A673 (cell line): ENCODE measurements at regions not wholly inside any gene's neighbourhood (a gene's known extent, or its start where the extent isn't known, plus 50 kb on each side); places are given as distances from the start of the nearest gene placed in this dataset.

Experiments used
- BruUV-seq: library from RNA; stranded (reverse); fragments of 400-500 nt; replicated peaks from 2 replicates; lab custom pipeline; 2021; lab: Mats Ljungman, UMichigan
- CTCF ChIA-PET: fragments of 300-600 bp; sonication (Branson Sonifier 250); formaldehyde crosslinking; loops from one replicate; lab custom pipeline; 2022; ENCODE audit warnings: antibody characterized with exemption; lab: Charles Lee
- POLR2A ChIA-PET: fragments of 300-600 bp; sonication (Branson Sonifier 250); formaldehyde crosslinking; loops from one replicate; lab custom pipeline; 2022; ENCODE audit warnings: antibody characterized with exemption; ENCODE audit not compliant: low non-redundant PET; lab: Charles Lee
- DNase-seq: peaks from one replicate; pipeline ENCODE4 v3.0.0-alpha.2; 2015; ENCODE audit warnings: low spot score
- H3K27ac ChIP-seq: fragments of 200-600 bp; sonication (generic); 2 replicates; pipeline ENCODE4 v1.5.1; 2016; ENCODE audit warnings: mixed run types, low read depth, mild to moderate bottlenecking, mixed read lengths, antibody characterized with exemption, low read length; ENCODE audit not compliant: poor library complexity, severe bottlenecking
- H3K27me3 ChIP-seq: fragments of 200-600 bp; sonication (generic); replicated peaks from 2 replicates; pipeline ENCODE4 v1.6.1; 2017; ENCODE audit warnings: mixed run types, low read depth, mild to moderate bottlenecking, mixed read lengths, antibody characterized with exemption, low read length; ENCODE audit not compliant: insufficient read depth, poor library complexity
- H3K36me3 ChIP-seq: fragments of 200-600 bp; sonication (generic); 2 replicates; pipeline ENCODE4 v1.6.1; 2016; ENCODE audit warnings: mixed run types, mild to moderate bottlenecking, mixed read lengths, antibody characterized with exemption, low read length; ENCODE audit not compliant: insufficient read depth, poor library complexity, severe bottlenecking
- H3K4me1 ChIP-seq: fragments of 200-600 bp; sonication (generic); 2 replicates; pipeline ENCODE4 v1.6.1; 2017; ENCODE audit warnings: mixed run types, mild to moderate bottlenecking, mixed read lengths, antibody characterized with exemption, low read length; ENCODE audit not compliant: insufficient read depth, poor library complexity, severe bottlenecking
- H3K4me3 ChIP-seq: fragments of 200-600 bp; sonication (generic); 2 replicates; pipeline ENCODE4 v1.5.1; 2016; ENCODE audit warnings: low read depth, mixed run types, mild to moderate bottlenecking, mixed read lengths, low read length; ENCODE audit not compliant: poor library complexity, severe bottlenecking
- H3K9me3 ChIP-seq: fragments of 200-600 bp; sonication (generic); 2 replicates; pipeline ENCODE4 v1.6.1; 2016; ENCODE audit warnings: mixed run types, low read depth, mild to moderate bottlenecking, mixed read lengths, antibody characterized with exemption, low read length; ENCODE audit not compliant: poor library complexity, severe bottlenecking
- CTCF ChIP-seq: fragments of 300-800, 200-600 bp; sonication (generic); conservative IDR thresholded peaks from 2 replicates; pipeline ENCODE4 v1.5.1; 2017; ENCODE audit warnings: low read depth, mild to moderate bottlenecking, antibody characterized with exemption, low read length, moderate library complexity, mixed read lengths
- EZH2 ChIP-seq: fragments of 200-600 bp; sonication (generic); IDR thresholded peaks from 2 replicates; pipeline ENCODE4 v1.6.1; 2017; ENCODE audit warnings: borderline replicate concordance, low read depth, mild to moderate bottlenecking, mixed read lengths, antibody characterized with exemption, low read length; ENCODE audit not compliant: poor library complexity, severe bottlenecking
- intact Hi-C: fragments of 100-400 bp; cut with micrococcal nuclease; formaldehyde crosslinking; loops from one replicate; pipeline ENCODE4 v1.10.0; 2022; ENCODE audit not compliant: unreplicated experiment

DNA sequence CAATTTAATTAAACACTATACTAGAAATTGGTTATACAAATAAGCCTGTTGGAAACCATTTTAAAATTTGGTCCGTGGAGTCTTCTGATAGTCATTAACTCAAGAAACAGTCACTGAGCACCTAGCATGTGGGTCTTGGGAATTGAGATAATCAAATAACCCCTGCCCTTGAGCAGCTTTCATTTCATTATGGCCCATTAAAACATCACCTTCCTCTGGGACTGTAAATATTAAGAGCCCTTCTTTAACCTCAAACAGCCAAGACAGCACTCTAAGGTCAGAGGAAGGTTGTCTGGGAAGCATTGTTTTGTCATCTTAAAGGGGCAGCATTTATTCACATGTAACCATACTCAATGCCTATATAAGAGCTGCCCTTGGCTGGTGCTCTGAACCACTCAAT, 610.3 kb upstream of the USP24 start:
- POLR2A ChIA-PET, result no interaction called here

GRCh38 chr1:55824251-55824640, 609.1 kb upstream of the USP24 start:
- Histone ChIP-seq H3K27ac (no peak overlapping the region), H3K4me1 (no peaks in the 10 kb centered on the region), H3K9me3 (no peaks in the 10 kb centered on the region), H3K27me3 (no peaks in the 10 kb centered on the region), H3K36me3 (no peaks in the 10 kb centered on the region), H3K4me3 (no peak overlapping the region)
- ChIA-PET CTCF (no interaction called here), POLR2A (no interaction called here)
- no TSS peak for BruUV-seq
- TF ChIP-seq EZH2 (no peak), CTCF (no peak)
- DNase-seq, result no peak
- intact Hi-C loops, result no loop called here

More for the DNA sequence above, 610.3 kb upstream of the USP24 start:
- Histone ChIP-seq H3K4me1 (no peaks in the 10 kb centered on the region), H3K27ac (no peak overlapping the region), H3K9me3 (no peaks in the 10 kb centered on the region), H3K4me3 (no peak overlapping the region), H3K27me3 (no peaks in the 10 kb centered on the region), H3K36me3 (no peaks in the 10 kb centered on the region)
- intact Hi-C loops, result no loop called here
- TF ChIP-seq CTCF (no peak), EZH2 (no peak)
- no peak for DNase-seq
- CTCF ChIA-PET, result no interaction called here
- no TSS peak for BruUV-seq

- intact Hi-C loops, result no loop called here
- DNase-seq, result no peak
- BruUV-seq, result no TSS peak
- Histone ChIP-seq H3K27me3 (no peaks in the 10 kb centered on the region), H3K27ac (no peak overlapping the region), H3K4me1 (no peaks in the 10 kb centered on the region), H3K9me3 (no peaks in the 10 kb centered on the region), H3K4me3 (no peak overlapping the region), H3K36me3 (no peaks in the 10 kb centered on the region)
- TF ChIP-seq CTCF, result no peak
- TF ChIP-seq EZH2, result no peak
- CTCF ChIA-PET, result no interaction called here
- POLR2A ChIA-PET, result no interaction called here
Observed at GRCh38 chr1:55823541-55824250, 608.5 kb upstream of the USP24 start.
